Mesothelial cell of epicardium (in vitro differentiated cells): ENCODE measurements at regions not wholly inside any gene's neighbourhood (a gene's known extent, or its start where the extent isn't known, plus 50 kb on each side); places are given as distances from the start of the nearest gene placed in this dataset.

Experiments
- DNase-seq, 2 experiments: peaks; one replicate each; pipeline ENCODE4 v3.0.0; 2021; ENCODE audit warnings: low spot score in 2 of 2; ENCODE audit not compliant: unreplicated experiment in 2 of 2
- H3K27ac Mint-ChIP-seq: 2 replicates; pipeline ENCODE4 v1.8.0; 2021; ENCODE audit warnings: mixed read lengths
- H3K27me3 Mint-ChIP-seq: 2 replicates; pipeline ENCODE4 v1.8.0; 2021; ENCODE audit warnings: low read depth, mixed read lengths
- H3K36me3 Mint-ChIP-seq: 2 replicates; pipeline ENCODE4 v1.8.0; 2021; ENCODE audit warnings: mixed read lengths
- H3K4me1 Mint-ChIP-seq: 2 replicates; pipeline ENCODE4 v1.8.0; 2021; ENCODE audit warnings: mixed read lengths
- H3K4me3 Mint-ChIP-seq: 2 replicates; pipeline ENCODE4 v1.8.0; 2021; ENCODE audit warnings: mild to moderate bottlenecking, moderate library complexity, mixed read lengths
- H3K9me3 Mint-ChIP-seq: 2 replicates; pipeline ENCODE4 v1.8.0; 2021; ENCODE audit warnings: mixed read lengths
- TF ChIP-seq, protein P1 (sequence below): fragments of 200-600 bp; sonication (generic); IDR thresholded peaks from one replicate; pipeline ENCODE4 v1.5.0; 2021; ENCODE audit warnings: antibody characterized with exemption; ENCODE audit not compliant: unreplicated experiment

DNA sequence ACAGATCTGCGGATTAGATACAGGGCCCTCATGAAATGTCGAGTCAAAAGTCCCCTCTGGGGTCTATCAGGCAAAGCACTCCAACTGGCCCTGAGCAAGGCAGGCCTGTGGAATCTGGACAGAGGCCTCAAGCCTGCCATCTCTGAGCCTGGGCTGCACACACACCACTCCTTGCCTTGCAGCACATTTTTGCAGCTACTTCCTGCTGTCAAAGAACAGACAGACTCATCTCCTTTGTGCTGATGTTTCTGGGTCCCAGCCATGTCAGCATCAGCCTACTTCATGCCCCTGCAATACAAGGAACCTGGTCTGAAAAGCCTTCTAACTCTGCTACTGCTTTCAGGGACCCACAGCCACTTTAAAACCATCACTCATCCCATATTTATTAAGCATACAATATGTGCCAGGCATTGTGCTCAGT, 60.6 kb upstream of the IL12A start:
- H3K36me3 Mint-ChIP-seq, result peaks cover under 1% of the 10 kb centered on the region
- DNase-seq, result no peak
- peaks cover 2% of the 10 kb centered on the region for H3K9me3 Mint-ChIP-seq
- H3K4me1 Mint-ChIP-seq, result no peaks in the 10 kb centered on the region
- H3K4me3 Mint-ChIP-seq, result no peak overlapping the region
- H3K27ac Mint-ChIP-seq, result no peak overlapping the region
- no peaks in the 10 kb centered on the region for H3K27me3 Mint-ChIP-seq
- TF ChIP-seq, protein P1, sequence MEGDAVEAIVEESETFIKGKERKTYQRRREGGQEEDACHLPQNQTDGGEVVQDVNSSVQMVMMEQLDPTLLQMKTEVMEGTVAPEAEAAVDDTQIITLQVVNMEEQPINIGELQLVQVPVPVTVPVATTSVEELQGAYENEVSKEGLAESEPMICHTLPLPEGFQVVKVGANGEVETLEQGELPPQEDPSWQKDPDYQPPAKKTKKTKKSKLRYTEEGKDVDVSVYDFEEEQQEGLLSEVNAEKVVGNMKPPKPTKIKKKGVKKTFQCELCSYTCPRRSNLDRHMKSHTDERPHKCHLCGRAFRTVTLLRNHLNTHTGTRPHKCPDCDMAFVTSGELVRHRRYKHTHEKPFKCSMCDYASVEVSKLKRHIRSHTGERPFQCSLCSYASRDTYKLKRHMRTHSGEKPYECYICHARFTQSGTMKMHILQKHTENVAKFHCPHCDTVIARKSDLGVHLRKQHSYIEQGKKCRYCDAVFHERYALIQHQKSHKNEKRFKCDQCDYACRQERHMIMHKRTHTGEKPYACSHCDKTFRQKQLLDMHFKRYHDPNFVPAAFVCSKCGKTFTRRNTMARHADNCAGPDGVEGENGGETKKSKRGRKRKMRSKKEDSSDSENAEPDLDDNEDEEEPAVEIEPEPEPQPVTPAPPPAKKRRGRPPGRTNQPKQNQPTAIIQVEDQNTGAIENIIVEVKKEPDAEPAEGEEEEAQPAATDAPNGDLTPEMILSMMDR, result no peak

DNA sequence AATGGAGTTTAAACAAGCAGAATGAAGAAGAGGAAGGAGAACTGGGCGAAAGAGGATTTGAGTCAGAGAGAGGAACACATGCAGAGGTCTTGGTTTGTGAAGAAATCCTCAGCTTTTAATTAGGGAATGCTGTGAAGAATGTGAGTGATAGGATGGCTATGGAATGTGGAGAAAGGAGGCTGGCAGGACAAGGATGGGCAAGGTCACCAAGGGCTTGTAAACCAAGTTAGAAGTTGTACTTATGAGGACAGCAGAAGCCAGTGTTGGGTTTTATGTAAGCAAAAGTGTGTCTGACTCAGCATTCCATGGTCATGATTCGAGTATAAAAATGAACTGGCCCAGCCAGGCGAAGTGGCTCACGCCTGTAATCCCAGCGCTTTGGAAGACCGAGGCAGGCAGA, 60.0 kb upstream of the IL12A start:
- Mint-ChIP-seq H3K27me3 (no peaks in the 10 kb centered on the region), H3K9me3 (peaks cover 8% of the 10 kb centered on the region), H3K4me1 (no peaks in the 10 kb centered on the region), H3K36me3 (peaks cover 4% of the 10 kb centered on the region), H3K4me3 (no peak overlapping the region), H3K27ac (no peak overlapping the region)
- DNase-seq, result no peak
- TF ChIP-seq, protein P1, result no peak

DNA sequence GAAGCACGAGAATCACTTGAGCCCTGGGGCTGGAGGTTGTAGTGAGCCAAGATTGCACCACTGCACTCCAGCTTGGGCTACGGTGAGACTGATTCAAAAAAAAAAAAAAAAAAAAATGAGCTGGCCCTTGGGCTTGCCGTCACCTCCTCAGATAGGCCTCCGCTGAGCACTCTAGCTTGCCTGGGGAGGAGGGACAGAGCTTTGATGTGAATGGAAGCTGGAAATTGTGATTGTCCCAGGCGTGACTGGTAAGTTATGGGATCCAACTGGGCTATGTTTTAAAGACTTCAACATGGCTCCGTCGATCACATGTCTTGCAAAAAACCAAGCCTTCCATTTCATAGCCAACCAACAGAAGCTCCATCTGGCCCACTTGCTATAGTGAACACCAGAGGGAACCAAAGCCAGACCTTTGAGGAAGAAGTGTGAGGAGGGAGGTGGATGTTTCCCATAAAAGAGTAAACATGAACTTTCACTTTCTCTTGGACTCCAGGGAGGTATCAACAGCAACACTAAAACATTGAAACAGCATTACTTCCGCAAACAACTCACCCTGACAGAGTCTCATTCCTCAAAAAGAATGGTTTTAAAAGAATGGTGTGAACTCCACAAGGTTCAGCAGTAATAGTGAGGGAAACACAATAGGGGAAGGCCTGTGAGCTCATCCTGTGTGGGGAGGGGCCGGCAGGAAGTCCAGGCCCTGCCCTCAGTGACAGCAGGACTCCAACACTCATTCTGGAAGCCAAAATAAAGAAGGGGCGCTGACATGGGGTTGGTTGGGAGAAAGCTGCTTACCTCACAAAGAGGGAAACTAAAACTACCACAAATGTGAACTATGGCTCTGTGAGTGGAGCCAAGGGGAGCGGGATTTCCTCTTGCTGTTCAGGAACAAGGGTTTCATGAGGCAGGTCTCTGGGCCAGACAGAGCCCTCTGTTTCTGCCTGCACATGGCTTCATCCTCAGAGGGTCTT, 59.2 kb upstream of the IL12A start:
- Mint-ChIP-seq H3K27ac (no peak overlapping the region), H3K9me3 (peaks cover 13% of the 10 kb centered on the region), H3K36me3 (peaks cover 5% of the 10 kb centered on the region), H3K4me1 (no peaks in the 10 kb centered on the region), H3K27me3 (no peaks in the 10 kb centered on the region), H3K4me3 (no peak overlapping the region)
- no peak for DNase-seq
- TF ChIP-seq, protein P1, result no peak

DNA sequence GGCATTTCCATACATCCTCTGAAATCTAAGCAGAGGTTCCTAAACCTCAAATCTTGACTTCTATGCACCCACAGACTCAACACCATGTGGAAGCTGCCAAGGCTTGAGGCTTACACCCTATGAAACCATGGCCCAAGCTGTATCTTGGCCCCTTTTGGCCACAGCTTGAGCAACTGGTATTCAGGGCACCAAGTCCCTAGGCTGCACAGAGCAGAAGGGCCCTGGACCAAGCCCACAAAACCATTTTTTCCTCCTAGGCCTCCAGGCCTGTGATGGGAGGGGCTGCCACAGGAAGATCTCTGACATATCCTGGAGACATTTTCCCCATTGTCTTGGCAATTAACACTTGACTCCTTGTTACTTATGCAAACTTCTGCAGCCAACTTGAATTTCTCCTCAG, 54.4 kb upstream of the IL12A start:
- Mint-ChIP-seq H3K36me3 (peaks cover 9% of the 10 kb centered on the region), H3K4me1 (no peaks in the 10 kb centered on the region), H3K27ac (no peak overlapping the region), H3K27me3 (no peaks in the 10 kb centered on the region), H3K9me3 (peaks cover 20% of the 10 kb centered on the region), H3K4me3 (no peak overlapping the region)
- TF ChIP-seq, protein P1, result no peak
- DNase-seq, result no peak

DNA sequence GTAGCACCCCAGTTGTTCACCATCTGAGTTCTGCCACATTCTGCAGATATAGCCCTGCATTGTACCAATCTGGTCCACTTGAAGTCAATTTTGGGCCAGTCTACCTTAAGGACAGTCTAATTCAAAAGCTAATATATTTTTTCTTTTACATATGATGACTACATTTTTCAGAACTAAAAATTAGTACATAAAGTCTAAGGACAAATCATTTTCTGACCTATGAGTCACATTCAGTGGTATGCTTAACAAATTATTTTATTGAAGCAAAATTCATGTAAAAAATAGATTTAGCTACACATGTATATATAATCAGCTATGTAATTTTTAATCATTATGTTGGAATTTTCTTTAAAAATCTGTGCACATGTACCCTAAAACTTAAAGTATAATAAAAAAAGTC, 52.1 kb upstream of the IL12A start:
- peaks cover 25% of the 10 kb centered on the region for H3K9me3 Mint-ChIP-seq
- no peaks in the 10 kb centered on the region for H3K27me3 Mint-ChIP-seq
- TF ChIP-seq, protein P1, result no peak
- DNase-seq, result no peak
- no peaks in the 10 kb centered on the region for H3K4me1 Mint-ChIP-seq
- no peak overlapping the region for H3K4me3 Mint-ChIP-seq
- no peak overlapping the region for H3K27ac Mint-ChIP-seq
- peaks cover 9% of the 10 kb centered on the region for H3K36me3 Mint-ChIP-seq
